ENCODE measurements at regions not wholly inside any gene's neighbourhood (a gene's known extent, or its start where the extent isn't known, plus 50 kb on each side); places are given as distances from the start of the nearest gene placed in this dataset.
A peak's percentile ranks its signal among the peaks of the same experiment; 100 is the strongest.

- no peaks in the 10 kb centered on the region for H3K9me3 ChIP-seq (ENCODE audit: low read depth, low read length)
- DNase-seq (ENCODE audit: low read depth, low spot score) = no peak
- no peak overlapping the region for H3K9ac ChIP-seq (ENCODE audit: insufficient read length)
- TF ChIP-seq FOXP2 (optimal IDR thresholded peaks at IDR 0.05; ENCODE audit: control extremely low read depth, extremely low read length, insufficient read depth) = no peak
- TF ChIP-seq POLR2AphosphoS5 (IDR thresholded peaks at IDR 0.05; ENCODE audit: borderline replicate concordance, low read depth, low read length) = no peak
- TF ChIP-seq EZH2 (IDR thresholded peaks at IDR 0.05) = no peak
- H3K36me3 ChIP-seq (ENCODE audit: insufficient read depth, low read length) = no peaks in the 10 kb centered on the region
- H3K4me3 ChIP-seq = no peak overlapping the region
- H3K27ac ChIP-seq = no peak overlapping the region
Observed at GRCh38 chr2:81073412-81073811, 768.9 kb upstream of the LRRTM1 start.

- no peak overlapping the region for H3K9ac ChIP-seq (ENCODE audit: insufficient read length)
- H3K36me3 ChIP-seq (ENCODE audit: insufficient read depth, low read length) = no peaks in the 10 kb centered on the region
- no peak for TF ChIP-seq POLR2AphosphoS5 (IDR thresholded peaks at IDR 0.05; ENCODE audit: borderline replicate concordance, low read depth, low read length)
- no peak for TF ChIP-seq EZH2 (IDR thresholded peaks at IDR 0.05)
- TF ChIP-seq FOXP2 (optimal IDR thresholded peaks at IDR 0.05; ENCODE audit: control extremely low read depth, extremely low read length, insufficient read depth) = no peak
- H3K9me3 ChIP-seq (ENCODE audit: low read depth, low read length) = no peaks in the 10 kb centered on the region
- DNase-seq (ENCODE audit: low read depth, low spot score) = no peak
- no peak overlapping the region for H3K27ac ChIP-seq
- H3K4me3 ChIP-seq = no peak overlapping the region
Observed at GRCh38 chr2:81068144-81068543, 763.6 kb upstream of the LRRTM1 start.

- TF ChIP-seq POLR2AphosphoS5 (IDR thresholded peaks at IDR 0.05; ENCODE audit: borderline replicate concordance, low read depth, low read length) (no peak), EZH2 (IDR thresholded peaks at IDR 0.05) (no peak), FOXP2 (optimal IDR thresholded peaks at IDR 0.05; ENCODE audit: control extremely low read depth, extremely low read length, insufficient read depth) (no peak)
- H3K9me3 ChIP-seq (ENCODE audit: low read depth, low read length) = no peaks in the 10 kb centered on the region; the same call in 1 of the 2 replicates
- DNase-seq (ENCODE audit: low read depth, low spot score) = no peak
- no peaks in the 10 kb centered on the region for H3K36me3 ChIP-seq (ENCODE audit: insufficient read depth, low read length)
- H3K9ac ChIP-seq (ENCODE audit: insufficient read length) = no peak overlapping the region
- no peak overlapping the region for H3K4me3 ChIP-seq
- no peak overlapping the region for H3K27ac ChIP-seq
Observed at GRCh38 chr2:81061016-81061415, 756.5 kb upstream of the LRRTM1 start.

GRCh38 chr2:81050580-81051095 lies 746.1 kb upstream of the LRRTM1 start:
- peak; percentile 78 for DNase-seq (ENCODE audit: low read depth, low spot score)

GRCh38 chr2:81043681-81044080 lies 739.1 kb upstream of the LRRTM1 start:
- H3K9me3 ChIP-seq (ENCODE audit: low read depth, low read length) = no peaks in the 10 kb centered on the region
- no peaks in the 10 kb centered on the region for H3K36me3 ChIP-seq (ENCODE audit: insufficient read depth, low read length)
- DNase-seq (ENCODE audit: low read depth, low spot score) = no peak
- H3K4me3 ChIP-seq = no peak overlapping the region
- H3K9ac ChIP-seq (ENCODE audit: insufficient read length) = no peak overlapping the region
- TF ChIP-seq POLR2AphosphoS5 (IDR thresholded peaks at IDR 0.05; ENCODE audit: borderline replicate concordance, low read depth, low read length) (no peak), EZH2 (IDR thresholded peaks at IDR 0.05) (no peak), FOXP2 (optimal IDR thresholded peaks at IDR 0.05; ENCODE audit: control extremely low read depth, extremely low read length, insufficient read depth) (no peak)
- H3K27ac ChIP-seq = no peak overlapping the region

More at GRCh38 chr2:81050580-81051095, 746.1 kb upstream of the LRRTM1 start:
- H3K9ac ChIP-seq (ENCODE audit: insufficient read length) = no peak overlapping the region
- H3K36me3 ChIP-seq (ENCODE audit: insufficient read depth, low read length) = no peaks in the 10 kb centered on the region
- no peaks in the 10 kb centered on the region for H3K9me3 ChIP-seq (ENCODE audit: low read depth, low read length)
- H3K4me3 ChIP-seq = peak overlapping the region; percentile 52
- peak overlapping the region; percentile 71 for H3K27ac ChIP-seq
- TF ChIP-seq FOXP2 (optimal IDR thresholded peaks at IDR 0.05; ENCODE audit: control extremely low read depth, extremely low read length, insufficient read depth) = peak; percentile 50
- TF ChIP-seq POLR2AphosphoS5 (IDR thresholded peaks at IDR 0.05; ENCODE audit: borderline replicate concordance, low read depth, low read length) = no peak; the same call in 1 of the 2 replicates

GRCh38 chr2:81007104-81007503 lies 702.6 kb upstream of the LRRTM1 start:
- H3K9ac ChIP-seq (ENCODE audit: insufficient read length) = no peak overlapping the region
- no peaks in the 10 kb centered on the region for H3K36me3 ChIP-seq (ENCODE audit: insufficient read depth, low read length)
- H3K4me3 ChIP-seq = no peak overlapping the region
- TF ChIP-seq POLR2AphosphoS5 (IDR thresholded peaks at IDR 0.05; ENCODE audit: borderline replicate concordance, low read depth, low read length) (no peak), FOXP2 (optimal IDR thresholded peaks at IDR 0.05; ENCODE audit: control extremely low read depth, extremely low read length, insufficient read depth) (no peak), EZH2 (IDR thresholded peaks at IDR 0.05) (no peak)
- no peak overlapping the region for H3K27ac ChIP-seq
- peaks cover 7% of the 10 kb centered on the region; the same call in 1 of the 2 replicates for H3K9me3 ChIP-seq (ENCODE audit: low read depth, low read length)
- DNase-seq (ENCODE audit: low read depth, low spot score) = peak; percentile 16

- TF ChIP-seq POLR2AphosphoS5 (IDR thresholded peaks at IDR 0.05; ENCODE audit: borderline replicate concordance, low read depth, low read length) (no peak), FOXP2 (optimal IDR thresholded peaks at IDR 0.05; ENCODE audit: control extremely low read depth, extremely low read length, insufficient read depth) (no peak), EZH2 (IDR thresholded peaks at IDR 0.05) (no peak)
- DNase-seq (ENCODE audit: low read depth, low spot score) = no peak
- Histone ChIP-seq H3K9ac (ENCODE audit: insufficient read length) (no peak overlapping the region), H3K9me3 (ENCODE audit: low read depth, low read length) (peaks cover 5% of the 10 kb centered on the region; the same call in 1 of the 2 replicates), H3K4me3 (no peak overlapping the region), H3K27ac (no peak overlapping the region), H3K36me3 (ENCODE audit: insufficient read depth, low read length) (no peaks in the 10 kb centered on the region)
Observed at GRCh38 chr2:81002906-81003305, 698.4 kb upstream of the LRRTM1 start.

- TF ChIP-seq POLR2AphosphoS5 (IDR thresholded peaks at IDR 0.05; ENCODE audit: borderline replicate concordance, low read depth, low read length) (no peak), FOXP2 (optimal IDR thresholded peaks at IDR 0.05; ENCODE audit: control extremely low read depth, extremely low read length, insufficient read depth) (no peak), EZH2 (IDR thresholded peaks at IDR 0.05) (no peak)
- Histone ChIP-seq H3K27ac (no peak overlapping the region), H3K36me3 (ENCODE audit: insufficient read depth, low read length) (no peaks in the 10 kb centered on the region), H3K4me3 (no peak overlapping the region), H3K9me3 (ENCODE audit: low read depth, low read length) (no peaks in the 10 kb centered on the region), H3K9ac (ENCODE audit: insufficient read length) (no peak overlapping the region)
- DNase-seq (ENCODE audit: low read depth, low spot score) = no peak
Observed at GRCh38 chr2:80987466-80987865, 682.9 kb upstream of the LRRTM1 start.

GRCh38 chr2:80969900-80970299 lies 665.3 kb upstream of the LRRTM1 start:
- no peak for TF ChIP-seq EZH2 (IDR thresholded peaks at IDR 0.05)
- no peak for TF ChIP-seq POLR2AphosphoS5 (IDR thresholded peaks at IDR 0.05; ENCODE audit: borderline replicate concordance, low read depth, low read length)
- no peak for TF ChIP-seq FOXP2 (optimal IDR thresholded peaks at IDR 0.05; ENCODE audit: control extremely low read depth, extremely low read length, insufficient read depth)
- Histone ChIP-seq H3K4me3 (no peak overlapping the region), H3K27ac (no peak overlapping the region), H3K9me3 (ENCODE audit: low read depth, low read length) (no peaks in the 10 kb centered on the region; the same call in 1 of the 2 replicates), H3K36me3 (ENCODE audit: insufficient read depth, low read length) (no peaks in the 10 kb centered on the region), H3K9ac (ENCODE audit: insufficient read length) (no peak overlapping the region)
- DNase-seq (ENCODE audit: low read depth, low spot score) = no peak

All from SK-N-MC (cell line).